Neural crest cell (in vitro differentiated cells): ENCODE measurements at regions not wholly inside any gene's neighbourhood (a gene's known extent, or its start where the extent isn't known, plus 50 kb on each side); places are given as distances from the start of the nearest gene placed in this dataset.

Experiments used
- DNase-seq: peaks from one replicate; pipeline ENCODE4 v3.0.0; 2021; ENCODE audit warnings: low read depth, mixed read lengths, low spot score
- H3K27ac Mint-ChIP-seq: one replicate; pipeline ENCODE4 v1.8.0; 2021; ENCODE audit warnings: mild to moderate bottlenecking, mixed read lengths; ENCODE audit not compliant: unreplicated experiment
- H3K27me3 Mint-ChIP-seq: 2 replicates; pipeline ENCODE4 v1.8.0; 2021; ENCODE audit warnings: low read depth, mild to moderate bottlenecking, mixed read lengths
- H3K36me3 Mint-ChIP-seq: 2 replicates; pipeline ENCODE4 v1.8.0; 2021; ENCODE audit warnings: low read depth, mild to moderate bottlenecking, mixed read lengths
- H3K4me1 Mint-ChIP-seq: 2 replicates; pipeline ENCODE4 v1.8.0; 2021; ENCODE audit warnings: mixed read lengths
- H3K4me3 Mint-ChIP-seq: one replicate; pipeline ENCODE4 v1.8.0; 2021; ENCODE audit warnings: mild to moderate bottlenecking, mixed read lengths
- H3K9me3 Mint-ChIP-seq: 2 replicates; pipeline ENCODE4 v1.8.0; 2021; ENCODE audit warnings: mixed read lengths
- CTCF ChIP-seq: fragments of 200-600 bp; sonication (generic); conservative IDR thresholded peaks from 2 replicates; pipeline ENCODE4 v1.5.0; 2021; ENCODE audit warnings: antibody characterized with exemption, mild to moderate bottlenecking

GRCh38 chr11:93933230-93933629, 82.8 kb upstream of the VSTM5 start:
- DNase-seq = no peak
- peaks cover 26% of the 10 kb centered on the region for H3K27me3 Mint-ChIP-seq
- no peaks in the 10 kb centered on the region for H3K4me1 Mint-ChIP-seq
- no peak overlapping the region for H3K4me3 Mint-ChIP-seq
- no peak overlapping the region for H3K27ac Mint-ChIP-seq
- H3K36me3 Mint-ChIP-seq = no peaks in the 10 kb centered on the region
- no peak for TF ChIP-seq CTCF
- no peaks in the 10 kb centered on the region for H3K9me3 Mint-ChIP-seq

- H3K27me3 Mint-ChIP-seq = peaks cover 25% of the 10 kb centered on the region
- H3K36me3 Mint-ChIP-seq = no peaks in the 10 kb centered on the region
- no peak overlapping the region for H3K4me3 Mint-ChIP-seq
- no peak overlapping the region for H3K27ac Mint-ChIP-seq
- no peak for TF ChIP-seq CTCF
- no peaks in the 10 kb centered on the region for H3K4me1 Mint-ChIP-seq
- H3K9me3 Mint-ChIP-seq = no peaks in the 10 kb centered on the region
- no peak for DNase-seq
Measured at GRCh38 chr11:93935826-93936225, 85.3 kb upstream of the HEPHL1 start.

GRCh38 chr11:93936460-93936859, 84.7 kb upstream of the HEPHL1 start:
- no peak overlapping the region for H3K4me3 Mint-ChIP-seq
- TF ChIP-seq CTCF = no peak
- no peaks in the 10 kb centered on the region for H3K9me3 Mint-ChIP-seq
- H3K27ac Mint-ChIP-seq = no peak overlapping the region
- DNase-seq = no peak
- H3K36me3 Mint-ChIP-seq = no peaks in the 10 kb centered on the region
- H3K4me1 Mint-ChIP-seq = no peaks in the 10 kb centered on the region
- H3K27me3 Mint-ChIP-seq = peaks cover 22% of the 10 kb centered on the region

GRCh38 chr11:93939084-93939760, 81.9 kb upstream of the HEPHL1 start:
- no peak overlapping the region for H3K27ac Mint-ChIP-seq
- no peaks in the 10 kb centered on the region for H3K36me3 Mint-ChIP-seq
- no peaks in the 10 kb centered on the region for H3K4me1 Mint-ChIP-seq
- H3K4me3 Mint-ChIP-seq = no peak overlapping the region
- no peak for DNase-seq
- TF ChIP-seq CTCF = no peak
- no peaks in the 10 kb centered on the region for H3K9me3 Mint-ChIP-seq
- H3K27me3 Mint-ChIP-seq = peaks cover 13% of the 10 kb centered on the region

- Mint-ChIP-seq H3K36me3 (no peaks in the 10 kb centered on the region), H3K4me1 (no peaks in the 10 kb centered on the region), H3K27ac (no peak overlapping the region), H3K4me3 (no peak overlapping the region), H3K27me3 (peaks cover 7% of the 10 kb centered on the region), H3K9me3 (no peaks in the 10 kb centered on the region)
- DNase-seq = no peak
- no peak for TF ChIP-seq CTCF
Measured at GRCh38 chr11:93940395-93940794, 80.8 kb upstream of the HEPHL1 start.
